H1 (cell line): ENCODE measurements at regions not wholly inside any gene's neighbourhood (a gene's known extent, or its start where the extent isn't known, plus 50 kb on each side); places are given as distances from the start of the nearest gene placed in this dataset.

ENCODE experiments used
- CHD1 ChIP-seq: IDR thresholded peaks from 2 replicates; pipeline ENCODE4 v1.6.1; 2012; ENCODE audit warnings: low read depth, low read length, improper control_type of control experiment
- CHD7 ChIP-seq: fragments of 300-600 bp; sonication (generic); IDR thresholded peaks from 2 replicates; pipeline ENCODE4 v1.7.1; 2012; ENCODE audit warnings: low read length, moderate library complexity, mild to moderate bottlenecking, inconsistent platforms; ENCODE audit not compliant: insufficient replicate concordance
- CTBP2 ChIP-seq: IDR thresholded peaks from 2 replicates; pipeline ENCODE4 v1.7.0; 2011; ENCODE audit warnings: borderline replicate concordance, mild to moderate bottlenecking, moderate library complexity, mixed read lengths, low read length; ENCODE audit not compliant: insufficient read depth, insufficient read length
- TAF1 ChIP-seq: IDR thresholded peaks from 2 replicates; pipeline ENCODE4 v1.6.1; 2011; ENCODE audit warnings: mild to moderate bottlenecking, low read depth, low read length
- YY1 ChIP-seq: IDR thresholded peaks from 2 replicates; pipeline ENCODE4 v1.6.1; 2011; ENCODE audit warnings: low read depth, mild to moderate bottlenecking, low read length

- TF ChIP-seq CHD7 (no peak), TAF1 (no peak), YY1 (no peak), CTBP2 (no peak), CHD1 (no peak)
- TF ChIP-seq, all 59 proteins: peak for 0
Observed at GRCh38 chr2:20925265-20925889, 102.5 kb upstream of the LDAH start (continued).
